Midbrain (tissue), 1 donor: ENCODE measurements at regions not wholly inside any gene's neighbourhood (a gene's known extent, or its start where the extent isn't known, plus 50 kb on each side); places are given as distances from the start of the nearest gene placed in this dataset.

ENCODE experiments used
- DNase-seq: peaks from one replicate; lab custom pipeline; 2025; lab: John Stamatoyannopoulos, UW

- no peak for DNase-seq
Observed at GRCh38 chr9:120291050-120291449, 288.9 kb downstream of the CDK5RAP2 start.

DNA sequence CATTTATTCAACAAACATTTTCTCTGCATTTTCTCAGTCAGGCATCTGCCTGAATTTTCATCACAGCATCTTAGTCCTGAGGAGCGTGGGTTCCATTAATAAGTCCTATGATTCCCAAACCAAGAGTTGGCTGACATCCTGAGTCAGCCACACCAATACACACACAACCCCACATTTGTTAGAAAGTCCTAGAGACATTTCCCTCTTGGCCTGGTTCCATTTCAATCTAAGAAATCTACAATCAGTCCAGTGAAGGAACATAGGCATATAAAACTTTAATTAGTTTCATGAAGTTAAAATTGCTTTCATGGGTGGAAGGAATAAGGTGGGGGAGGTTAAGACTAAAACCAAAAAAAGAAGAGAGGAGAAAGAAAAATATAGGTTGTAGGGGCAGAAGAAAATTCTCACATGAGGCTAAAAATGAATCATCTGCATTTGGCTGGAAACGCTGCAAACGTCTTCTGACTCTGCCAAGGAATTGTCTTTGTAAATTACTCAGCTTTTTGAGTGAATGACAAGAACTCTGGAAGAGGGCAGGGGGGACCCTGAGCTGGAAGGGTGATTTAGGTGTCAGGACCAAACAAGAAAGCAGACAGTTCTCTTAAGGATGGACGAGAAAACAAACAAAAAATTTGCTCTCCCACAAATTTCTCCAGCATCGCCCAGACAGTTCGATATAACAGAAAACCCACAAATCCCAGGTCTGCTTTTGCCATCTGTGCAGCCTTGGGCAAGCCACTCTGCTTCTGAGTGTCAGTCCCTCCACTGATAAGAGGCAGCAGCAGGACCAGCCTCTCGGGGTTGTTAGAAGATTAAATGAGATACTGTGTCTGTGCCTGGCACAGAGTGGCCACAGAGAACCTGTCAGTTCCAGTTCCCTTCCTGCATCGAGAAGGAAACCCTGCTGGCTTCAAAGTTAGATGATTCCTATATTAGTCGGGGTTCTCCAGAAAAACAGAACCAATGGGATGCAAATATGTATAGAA lies 289.7 kb downstream of the CDK5RAP2 start:
- no peak for DNase-seq

- DNase-seq: no peak
Observed at GRCh38 chr9:120289098-120289497, 290.9 kb downstream of the CDK5RAP2 start.

DNA sequence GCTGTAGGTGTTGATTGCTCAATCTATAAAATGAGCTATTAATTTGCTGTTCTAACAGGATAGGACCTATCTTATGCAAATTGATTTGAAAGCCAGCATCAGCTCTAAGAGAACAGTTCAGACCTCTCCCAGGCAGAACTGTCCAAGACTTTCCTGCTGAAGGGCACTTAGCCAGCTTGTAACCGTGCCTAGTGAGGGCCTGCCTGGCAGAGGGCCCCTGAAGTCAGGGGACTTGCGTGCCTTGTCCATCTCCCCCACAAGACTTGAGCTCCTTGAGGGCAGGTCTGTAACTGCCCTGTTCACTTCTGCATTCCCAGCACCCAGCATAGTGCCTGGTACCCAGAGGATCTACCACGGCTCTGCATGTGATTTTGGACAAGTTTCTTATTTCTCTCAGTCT lies 293.4 kb downstream of the CDK5RAP2 start:
- DNase-seq: no peak

DNA sequence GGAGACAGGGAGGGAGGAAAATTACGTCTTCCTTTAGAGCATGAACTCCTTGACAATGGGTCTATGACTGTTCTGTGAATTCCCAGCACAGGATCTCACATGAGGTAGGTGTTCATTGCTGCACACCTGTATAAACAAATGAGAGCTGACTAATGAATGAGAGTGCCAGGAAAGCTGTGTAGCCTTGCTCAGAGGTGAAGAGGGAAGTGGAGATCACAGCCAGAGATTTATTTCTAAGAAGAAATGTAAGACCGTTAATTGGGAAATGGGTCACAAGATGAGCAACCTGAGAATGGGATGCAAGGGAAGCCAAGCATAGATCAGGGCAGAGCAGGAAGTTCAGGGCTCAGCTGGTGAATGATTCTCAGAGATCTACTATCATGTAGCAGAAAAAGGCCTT lies 295.1 kb downstream of the CDK5RAP2 start:
- no peak for DNase-seq

GRCh38 chr9:120281665-120282064 lies 298.3 kb downstream of the CDK5RAP2 start:
- no peak for DNase-seq

GRCh38 chr9:120267929-120268328 lies 312.0 kb downstream of the CDK5RAP2 start:
- DNase-seq: no peak

- no peak for DNase-seq
Observed at GRCh38 chr9:120265791-120266190, 314.2 kb downstream of the CDK5RAP2 start.

- DNase-seq: no peak
Observed at GRCh38 chr9:120264528-120264927, 315.4 kb downstream of the CDK5RAP2 start.

GRCh38 chr9:120263836-120264235 lies 316.1 kb downstream of the CDK5RAP2 start:
- no peak for DNase-seq

GRCh38 chr9:120261419-120261818 lies 318.5 kb downstream of the CDK5RAP2 start:
- DNase-seq: no peak

GRCh38 chr9:120259100-120259499 lies 320.9 kb downstream of the CDK5RAP2 start:
- no peak for DNase-seq

- no peak for DNase-seq
Observed at GRCh38 chr9:120258096-120258495, 321.9 kb downstream of the CDK5RAP2 start.

- no peak for DNase-seq
Observed at GRCh38 chr9:120257483-120257882, 322.5 kb downstream of the CDK5RAP2 start.

DNA sequence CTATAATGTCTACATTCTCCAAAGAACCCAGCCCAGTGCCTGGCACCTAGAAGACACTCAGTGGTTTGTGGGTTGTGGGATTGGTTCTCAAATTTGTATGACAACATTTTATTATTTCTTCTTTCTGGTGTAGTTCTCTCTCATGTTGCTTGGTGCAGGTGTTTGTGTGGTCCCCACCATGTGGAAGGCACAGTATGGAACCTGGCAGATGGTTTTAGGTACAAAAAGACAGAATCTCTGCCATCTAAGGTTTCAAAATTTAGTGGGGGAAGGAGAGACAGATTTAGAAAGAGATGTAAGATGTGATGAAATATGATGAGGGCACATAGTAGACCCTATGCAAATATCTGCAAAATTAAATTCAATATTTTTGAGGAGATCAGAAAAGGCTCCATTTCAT lies 323.8 kb downstream of the CDK5RAP2 start:
- DNase-seq: no peak

- no peak for DNase-seq
Observed at GRCh38 chr9:120252248-120252647, 327.7 kb downstream of the CDK5RAP2 start.

GRCh38 chr9:120242116-120242811 lies 337.7 kb downstream of the CDK5RAP2 start:
- no peak for DNase-seq

- no peak for DNase-seq
Observed at GRCh38 chr9:120236596-120236995, 343.4 kb downstream of the CDK5RAP2 start.

DNA sequence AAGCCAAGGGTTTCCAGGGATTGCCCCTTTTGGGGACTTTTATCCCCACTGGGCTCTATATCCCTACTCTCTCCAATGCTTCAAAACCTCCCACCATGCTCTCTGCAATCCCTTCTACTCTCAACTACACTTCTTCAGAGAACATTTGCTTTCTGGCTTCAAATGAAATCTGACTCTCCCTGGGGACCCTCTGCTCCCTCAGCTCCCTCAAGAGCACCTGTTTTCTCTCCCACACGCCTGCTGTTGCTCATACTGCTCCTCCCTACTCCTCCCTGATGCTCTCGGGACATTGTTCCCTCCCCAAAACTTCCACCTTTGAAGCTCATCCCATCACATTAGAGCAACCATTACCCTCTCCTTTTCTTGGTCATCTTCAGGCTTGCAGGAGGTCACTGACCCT lies 344.9 kb downstream of the CDK5RAP2 start:
- DNase-seq: no peak

- DNase-seq: no peak
Observed at GRCh38 chr9:120230227-120230626, 349.7 kb downstream of the CDK5RAP2 start.

GRCh38 chr9:120221844-120222243 lies 358.1 kb downstream of the CDK5RAP2 start:
- no peak for DNase-seq

DNA sequence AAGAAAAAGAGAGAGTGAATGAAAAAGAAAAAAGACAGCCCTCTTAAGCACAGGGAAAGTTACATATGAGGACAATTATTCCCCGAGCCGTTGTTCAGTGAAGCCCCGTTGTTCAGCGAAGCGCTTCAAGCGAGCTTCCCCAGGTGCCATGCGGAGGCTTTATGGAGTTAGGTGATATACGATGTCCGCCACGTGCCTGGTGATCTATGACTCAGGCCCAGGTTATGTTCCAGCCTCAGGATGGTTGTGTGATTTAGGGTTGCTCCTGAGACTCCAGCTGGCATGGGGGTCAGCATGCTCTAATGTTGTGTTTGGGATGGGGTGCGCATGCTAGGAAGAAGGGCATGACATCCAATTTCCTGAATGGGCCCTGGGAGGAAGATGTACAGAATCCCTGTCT lies 365.6 kb downstream of the CDK5RAP2 start:
- no peak for DNase-seq

GRCh38 chr9:120212853-120213200 lies 367.1 kb downstream of the CDK5RAP2 start:
- DNase-seq: no peak
